Stimulated activated CD8-positive, alpha-beta memory T cell treated with anti-CD3 and anti-CD28 coated beads, Interleukin-7, amount 100 ng/mL, for 4 hours (primary cell): ENCODE measurements at regions not wholly inside any gene's neighbourhood (a gene's known extent, or its start where the extent isn't known, plus 50 kb on each side); places are given as distances from the start of the nearest gene placed in this dataset.

Experiments used
- DNase-seq, 2 donors: peaks; one replicate each; pipeline ENCODE4 v3.0.0-alpha.2; 2020; ENCODE audit warnings: low read depth in 2 of 2

GRCh38 chr6:105494688-105495087, 91.8 kb upstream of the PREP start:
- DNase-seq: no peak

- no peak for DNase-seq
These were observed 90.9 kb upstream of the PREP start for GRCh38 chr6:105493736-105494135.

- DNase-seq: no peak
These were observed 90.1 kb upstream of the PREP start for GRCh38 chr6:105492706-105493673.

- no peak for DNase-seq
These were observed 86.3 kb upstream of the PREP start for GRCh38 chr6:105489216-105489530.

- no peak for DNase-seq
These were observed 85.8 kb upstream of the PREP start for GRCh38 chr6:105488516-105489215.

GRCh38 chr6:105487040-105487790, 84.3 kb upstream of the PREP start:
- no peak for DNase-seq

- no peak for DNase-seq
These were observed 82.6 kb upstream of the PREP start for GRCh38 chr6:105485456-105485855.

- no peak for DNase-seq
These were observed 81.6 kb upstream of the PREP start for GRCh38 chr6:105484238-105485161.

- DNase-seq: no peak
These were observed 80.6 kb upstream of the PREP start for GRCh38 chr6:105483492-105483891.

GRCh38 chr6:105482921-105483320, 80.0 kb upstream of the PREP start:
- no peak for DNase-seq

GRCh38 chr6:105482227-105482844, 79.5 kb upstream of the PREP start:
- no peak for DNase-seq

- DNase-seq: no peak
These were observed 74.1 kb upstream of the PREP start for GRCh38 chr6:105476978-105477377.

GRCh38 chr6:105474234-105474633, 71.4 kb upstream of the PREP start:
- DNase-seq: no peak

- no peak for DNase-seq
These were observed 67.1 kb upstream of the PREP start for GRCh38 chr6:105469946-105470345.

GRCh38 chr6:105468850-105469249, 66.0 kb upstream of the PREP start:
- DNase-seq: no peak

GRCh38 chr6:105460860-105461259, 58.0 kb upstream of the PREP start:
- DNase-seq: no peak

GRCh38 chr6:105459864-105460263, 57.0 kb upstream of the PREP start:
- DNase-seq: no peak

GRCh38 chr6:105459049-105459448, 56.2 kb upstream of the PREP start:
- peak in 1 of 2 donors; percentile 5 for DNase-seq

- no peak for DNase-seq
These were observed 55.7 kb upstream of the PREP start for GRCh38 chr6:105458551-105458950.

- no peak for DNase-seq
These were observed 55.2 kb upstream of the PREP start for GRCh38 chr6:105458084-105458483.

GRCh38 chr6:105453968-105454367, 51.1 kb upstream of the PREP start:
- no peak for DNase-seq
